B cell (primary cell): ENCODE measurements at regions not wholly inside any gene's neighbourhood (a gene's known extent, or its start where the extent isn't known, plus 50 kb on each side); places are given as distances from the start of the nearest gene placed in this dataset.

Experiments
- ATAC-seq: fragments of 200-7000 bp; cut with Tn5 transposase; one replicate; pipeline ENCODE4 v1.10.0; 2021; ENCODE audit warnings: low read depth, mild to moderate bottlenecking, moderate number of reproducible peaks, moderate library complexity
- CTCF ChIA-PET: fragments of 350-600 bp; sonication (Branson Sonifier 250); formaldehyde crosslinking; loops from one replicate; lab custom pipeline; 2021; ENCODE audit warnings: antibody characterized with exemption, inconsistent platforms; lab: Charles Lee
- POLR2A ChIA-PET: fragments of 350-600 bp; sonication (Branson Sonifier 250); formaldehyde crosslinking; loops from one replicate; lab custom pipeline; 2021; ENCODE audit warnings: antibody characterized with exemption; lab: Charles Lee
- DNase-seq: peaks from one replicate; pipeline ENCODE4 v3.0.0; 2013
- H2AFZ ChIP-seq: 2 replicates; pipeline ENCODE4 v1.6.1; 2012; ENCODE audit warnings: mild to moderate bottlenecking, low read depth, low read length; ENCODE audit not compliant: insufficient read depth, poor library complexity, severe bottlenecking
- H3K27ac ChIP-seq, 2 donors: 1 replicate in 1 of 2; 2 replicates in 1 of 2; pipeline ENCODE4 v1.5.1; 2012 to 2013; ENCODE audit warnings: low read length in 2 of 2, mild to moderate bottlenecking in 2 of 2, moderate library complexity in 1 of 2
- H3K27me3 ChIP-seq, 4 experiments: fragments of 200-600 bp in 1 of 4; sonication (generic) in 1 of 4; replicated peaks in 1 of 4; 1 replicate in 2 of 4; 2 replicates in 2 of 4; pipeline versions ENCODE4 v1.6.1 to v1.7.0; 2013 to 2016; ENCODE audit warnings: low read length in 3 of 4, mild to moderate bottlenecking in 2 of 4, mixed read lengths in 1 of 4, moderate library complexity in 1 of 4; ENCODE audit not compliant: insufficient read depth in 4 of 4, control insufficient read depth in 3 of 4; ENCODE audit errors: control extremely low read depth in 1 of 4
- H3K36me3 ChIP-seq, 2 experiments: replicated peaks in 1 of 2; 1 replicate in 1 of 2; 2 replicates in 1 of 2; pipeline versions ENCODE4 v1.6.1 to v1.7.1; 2013; ENCODE audit warnings: low read length in 1 of 2; ENCODE audit not compliant: insufficient read depth in 2 of 2, control insufficient read depth in 1 of 2; ENCODE audit errors: control extremely low read depth in 1 of 2, extremely low read depth in 1 of 2
- H3K4me1 ChIP-seq, 2 donors: fragments of 200-600 bp in 1 of 2; sonication (generic) in 1 of 2; 1 replicate in 1 of 2; 2 replicates in 1 of 2; pipeline versions ENCODE4 v1.5.1 to v1.6.1; 2013 to 2017; ENCODE audit warnings: low read length in 2 of 2; ENCODE audit not compliant: control insufficient read depth in 2 of 2, insufficient read depth in 2 of 2
- H3K4me2 ChIP-seq: replicated peaks from 2 replicates; pipeline ENCODE3; 2012; ENCODE audit warnings: mild to moderate bottlenecking, low read depth, low read length; ENCODE audit not compliant: poor library complexity, severe bottlenecking
- H3K4me3 ChIP-seq, 5 experiments: fragments of 200-600 bp in 1 of 5; sonication (generic) in 1 of 5; 1 replicate in 3 of 5; 2 replicates in 2 of 5; pipeline versions ENCODE4 v1.5.1 to v1.7.0; 2011 to 2016; ENCODE audit warnings: low read length in 4 of 5, mild to moderate bottlenecking in 4 of 5, low read depth in 2 of 5, control low read depth in 1 of 5, moderate library complexity in 1 of 5; ENCODE audit not compliant: insufficient read depth in 1 of 5; ENCODE audit errors: control extremely low read depth in 1 of 5, extremely low read depth in 1 of 5
- H3K79me2 ChIP-seq: fragments of 200-600 bp; sonication (generic); one replicate; pipeline ENCODE4 v1.6.0; 2016; ENCODE audit warnings: low read length; ENCODE audit not compliant: control insufficient read depth, insufficient read depth
- H3K9ac ChIP-seq: fragments of 200-600 bp; sonication (generic); 2 replicates; pipeline ENCODE4 v1.6.1; 2017; ENCODE audit warnings: mild to moderate bottlenecking, low read length, moderate library complexity
- H3K9me3 ChIP-seq, 3 donors: one replicate each; pipeline versions ENCODE4 v1.6.1 to v1.7.1; 2013; ENCODE audit warnings: low read length in 2 of 3; ENCODE audit not compliant: control insufficient read depth in 2 of 3, insufficient read depth in 1 of 3; ENCODE audit errors: control extremely low read depth in 1 of 3
- H4K20me1 ChIP-seq: 2 replicates; pipeline ENCODE4 v1.6.0; 2012; ENCODE audit warnings: mild to moderate bottlenecking, low read length; ENCODE audit not compliant: insufficient read depth, control insufficient read depth, poor library complexity, severe bottlenecking
- H3K27ac Mint-ChIP-seq: one replicate; pipeline ENCODE4 v1.8.0; 2021; ENCODE audit warnings: mixed read lengths
- H3K27me3 Mint-ChIP-seq: one replicate; pipeline ENCODE4 v1.8.0; 2021; ENCODE audit warnings: mixed read lengths
- H3K4me1 Mint-ChIP-seq: one replicate; pipeline ENCODE4 v1.8.0; 2021; ENCODE audit warnings: mixed read lengths
- H3K4me3 Mint-ChIP-seq: one replicate; pipeline ENCODE4 v1.8.0; 2021; ENCODE audit warnings: mixed read lengths
- H3K9me3 Mint-ChIP-seq: one replicate; pipeline ENCODE4 v1.8.0; 2022; ENCODE audit warnings: mixed read lengths; ENCODE audit not compliant: insufficient read depth
- EZH2 ChIP-seq: IDR thresholded peaks from 2 replicates; pipeline ENCODE4 v1.6.1; 2012; ENCODE audit warnings: borderline replicate concordance, low read depth, mild to moderate bottlenecking, moderate library complexity, low read length; ENCODE audit not compliant: insufficient read depth, poor library complexity, severe bottlenecking
- WGBS: methylation state at CpG from one replicate; pipeline ENCODE4 v1.1.5; 2013; ENCODE audit warnings: missing lambda C conversion rate; ENCODE audit not compliant: insufficient coverage; 5-methylcytosine and 5-hydroxymethylcytosine counted together
- intact Hi-C: fragments of 100-400 bp; cut with micrococcal nuclease; formaldehyde crosslinking; loops from one replicate; pipeline ENCODE4 v1.10.0; 2022
- TF ChIP-seq, protein P1 (sequence below): fragments of 200-600 bp; IDR thresholded peaks from one replicate; pipeline ENCODE4 v1.8.0; 2022; ENCODE audit warnings: antibody characterized with exemption, mild to moderate bottlenecking

DNA sequence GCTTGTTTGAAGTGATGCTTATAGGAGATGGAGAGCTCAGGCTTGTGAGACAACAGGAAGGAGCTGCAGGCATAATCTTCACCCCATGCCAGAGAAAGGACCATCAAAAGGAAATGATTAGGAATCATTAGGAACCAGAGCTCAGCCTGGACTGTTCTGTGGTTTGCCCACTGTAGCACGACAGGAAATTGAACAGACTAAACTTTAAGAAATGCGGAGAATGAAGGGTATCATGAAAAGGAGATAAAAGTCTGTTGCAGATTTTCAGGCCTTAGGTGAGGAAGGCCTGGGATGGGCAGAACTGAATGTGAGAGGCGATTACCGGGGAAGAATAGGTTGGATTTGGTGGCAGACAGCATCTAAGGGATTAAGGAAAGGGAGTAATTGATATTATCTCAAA is 292.0 kb upstream of the PLXNA2 start:
- no peaks in the 10 kb centered on the region for H3K79me2 ChIP-seq
- no peak overlapping the region for H3K27ac Mint-ChIP-seq
- intact Hi-C loops: no loop called here
- H4K20me1 ChIP-seq: no peaks in the 10 kb centered on the region
- ChIA-PET POLR2A (no interaction called here), CTCF (no interaction called here)
- H3K4me1 Mint-ChIP-seq: no peaks in the 10 kb centered on the region
- H3K4me3 Mint-ChIP-seq: no peak overlapping the region
- H2AFZ ChIP-seq: no peak overlapping the region
- DNase-seq: no peak
- no peaks in the 10 kb centered on the region for H3K4me1 ChIP-seq
- H3K27me3 ChIP-seq: no peaks in the 10 kb centered on the region
- no peaks in the 10 kb centered on the region for H3K9me3 ChIP-seq
- TF ChIP-seq, protein P1, sequence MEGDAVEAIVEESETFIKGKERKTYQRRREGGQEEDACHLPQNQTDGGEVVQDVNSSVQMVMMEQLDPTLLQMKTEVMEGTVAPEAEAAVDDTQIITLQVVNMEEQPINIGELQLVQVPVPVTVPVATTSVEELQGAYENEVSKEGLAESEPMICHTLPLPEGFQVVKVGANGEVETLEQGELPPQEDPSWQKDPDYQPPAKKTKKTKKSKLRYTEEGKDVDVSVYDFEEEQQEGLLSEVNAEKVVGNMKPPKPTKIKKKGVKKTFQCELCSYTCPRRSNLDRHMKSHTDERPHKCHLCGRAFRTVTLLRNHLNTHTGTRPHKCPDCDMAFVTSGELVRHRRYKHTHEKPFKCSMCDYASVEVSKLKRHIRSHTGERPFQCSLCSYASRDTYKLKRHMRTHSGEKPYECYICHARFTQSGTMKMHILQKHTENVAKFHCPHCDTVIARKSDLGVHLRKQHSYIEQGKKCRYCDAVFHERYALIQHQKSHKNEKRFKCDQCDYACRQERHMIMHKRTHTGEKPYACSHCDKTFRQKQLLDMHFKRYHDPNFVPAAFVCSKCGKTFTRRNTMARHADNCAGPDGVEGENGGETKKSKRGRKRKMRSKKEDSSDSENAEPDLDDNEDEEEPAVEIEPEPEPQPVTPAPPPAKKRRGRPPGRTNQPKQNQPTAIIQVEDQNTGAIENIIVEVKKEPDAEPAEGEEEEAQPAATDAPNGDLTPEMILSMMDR: no peak
- TF ChIP-seq EZH2: no peak
- peaks cover 7% of the 10 kb centered on the region for H3K27me3 Mint-ChIP-seq
- ATAC-seq: no peak
- no peak overlapping the region for H3K9ac ChIP-seq
- no peak overlapping the region for H3K4me2 ChIP-seq
- H3K4me3 ChIP-seq: no peak overlapping the region
- H3K27ac ChIP-seq: no peak overlapping the region
- whole genome bisulfite sequencing: 32% methylated on average over 4 of the region's 4 CpGs
- no peaks in the 10 kb centered on the region for H3K36me3 ChIP-seq
- no peaks in the 10 kb centered on the region for H3K9me3 Mint-ChIP-seq

DNA sequence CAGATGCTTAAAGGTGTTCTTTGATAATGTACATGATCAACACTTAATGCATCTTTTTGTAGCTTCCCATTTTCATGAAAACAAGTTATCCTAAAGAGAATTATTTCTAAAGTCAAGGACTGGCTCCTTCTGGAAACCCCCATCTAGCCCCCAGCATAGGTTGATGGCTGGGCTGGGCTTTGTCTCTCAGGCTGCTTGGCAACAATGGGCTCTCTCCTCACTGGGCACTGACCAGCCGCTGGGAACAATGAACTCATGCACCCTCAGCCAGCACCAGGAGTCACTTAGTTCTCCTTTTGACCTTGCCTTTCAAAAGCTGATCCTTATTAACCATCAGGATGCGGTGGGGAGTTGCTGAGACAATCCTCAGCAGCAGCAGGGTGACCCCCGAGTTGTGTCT is 293.0 kb upstream of the PLXNA2 start:
- Histone ChIP-seq H3K4me1 (no peaks in the 10 kb centered on the region), H3K27ac (no peak overlapping the region), H3K4me3 (no peak overlapping the region), H3K36me3 (no peaks in the 10 kb centered on the region), H3K79me2 (no peaks in the 10 kb centered on the region), H4K20me1 (no peaks in the 10 kb centered on the region), H3K27me3 (no peaks in the 10 kb centered on the region), H3K9ac (no peak overlapping the region), H3K4me2 (no peak overlapping the region), H2AFZ (no peak overlapping the region), H3K9me3 (no peaks in the 10 kb centered on the region)
- POLR2A ChIA-PET: no interaction called here
- H3K4me3 Mint-ChIP-seq: no peak overlapping the region
- intact Hi-C loops: no loop called here
- ATAC-seq (no peak), DNase-seq (no peak)
- CTCF ChIA-PET: no interaction called here
- H3K27ac Mint-ChIP-seq: no peak overlapping the region
- H3K4me1 Mint-ChIP-seq: no peaks in the 10 kb centered on the region
- TF ChIP-seq EZH2: no peak
- TF ChIP-seq, protein P1: no peak
- peaks cover 2% of the 10 kb centered on the region for H3K27me3 Mint-ChIP-seq
- no peaks in the 10 kb centered on the region for H3K9me3 Mint-ChIP-seq
- WGBS: 60% methylated on average over 1 of the region's 3 CpGs
